ENCODE measurements at regions not wholly inside any gene's neighbourhood (a gene's known extent, or its start where the extent isn't known, plus 50 kb on each side); places are given as distances from the start of the nearest gene placed in this dataset.

- TF ChIP-seq CTCF (conservative IDR thresholded peaks at IDR 0.05; ENCODE audit: low read depth, low read length) (no peak), EZH2 (IDR thresholded peaks at IDR 0.05; ENCODE audit: borderline replicate concordance, low read depth, low read length, poor library complexity, severe bottlenecking) (no peak)
- H3K27me3 ChIP-seq (replicated peaks; ENCODE audit: insufficient read depth, low read depth, low read length, poor library complexity): no peaks in the 10 kb centered on the region
- H3K4me3 ChIP-seq (ENCODE audit: low read depth, low read length, poor library complexity, severe bottlenecking): no peak overlapping the region
- no peak for DNase-seq (ENCODE audit: low spot score)
- intact Hi-C loops (cut with micrococcal nuclease; ENCODE audit: unreplicated experiment): no loop called here
- H3K36me3 ChIP-seq (ENCODE audit: insufficient read depth, low read length, poor library complexity, severe bottlenecking): no peaks in the 10 kb centered on the region
- CTCF ChIA-PET: no interaction called here
- no peaks in the 10 kb centered on the region for H3K4me1 ChIP-seq (ENCODE audit: insufficient read depth, low read length, poor library complexity, severe bottlenecking)
- H3K27ac ChIP-seq (ENCODE audit: low read depth, low read length, poor library complexity, severe bottlenecking): no peak overlapping the region
- POLR2A ChIA-PET (ENCODE audit: low non-redundant PET): interaction anchor here (0.6 kb wide), 1 partner anchor 448 kb away, joined by 3 read pairs; no protein-coding TSS in a partner anchor
- H3K9me3 ChIP-seq (ENCODE audit: low read depth, low read length, poor library complexity, severe bottlenecking): no peaks in the 10 kb centered on the region
- BruUV-seq (replicated peaks): no TSS peak
These were observed 603.1 kb downstream of the MCTP2 start for GRCh38 chr15:94834494-94834893.

DNA sequence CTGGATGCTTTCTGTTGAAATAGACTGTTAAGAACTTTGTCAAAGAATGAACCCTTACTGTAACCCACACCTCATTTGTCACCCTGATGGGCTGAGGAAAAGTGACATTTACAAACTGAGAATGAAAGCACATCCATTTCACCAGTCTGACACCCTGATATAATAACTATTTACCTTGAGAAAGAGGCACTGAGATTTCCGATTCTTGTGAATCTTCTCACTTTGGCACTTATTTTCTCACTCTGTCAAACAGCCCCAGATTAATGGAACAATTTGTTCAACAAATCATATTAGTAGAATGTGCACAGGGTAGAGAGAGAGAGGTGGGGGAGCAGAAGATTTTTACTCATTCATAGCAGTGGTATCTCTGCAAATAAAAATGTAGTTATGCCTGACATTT lies 606.9 kb downstream of the MCTP2 start:
- CTCF ChIA-PET: no interaction called here
- no peaks in the 10 kb centered on the region for H3K36me3 ChIP-seq (ENCODE audit: insufficient read depth, low read length, poor library complexity, severe bottlenecking)
- intact Hi-C loops (cut with micrococcal nuclease; ENCODE audit: unreplicated experiment): no loop called here
- no peak overlapping the region for H3K4me3 ChIP-seq (ENCODE audit: low read depth, low read length, poor library complexity, severe bottlenecking)
- TF ChIP-seq CTCF (conservative IDR thresholded peaks at IDR 0.05; ENCODE audit: low read depth, low read length) (no peak), EZH2 (IDR thresholded peaks at IDR 0.05; ENCODE audit: borderline replicate concordance, low read depth, low read length, poor library complexity, severe bottlenecking) (no peak)
- H3K27me3 ChIP-seq (replicated peaks; ENCODE audit: insufficient read depth, low read depth, low read length, poor library complexity): no peaks in the 10 kb centered on the region
- DNase-seq (ENCODE audit: low spot score): no peak
- POLR2A ChIA-PET (ENCODE audit: low non-redundant PET): no interaction called here
- H3K4me1 ChIP-seq (ENCODE audit: insufficient read depth, low read length, poor library complexity, severe bottlenecking): no peaks in the 10 kb centered on the region
- BruUV-seq (replicated peaks): no TSS peak
- H3K9me3 ChIP-seq (ENCODE audit: low read depth, low read length, poor library complexity, severe bottlenecking): no peaks in the 10 kb centered on the region
- no peak overlapping the region for H3K27ac ChIP-seq (ENCODE audit: low read depth, low read length, poor library complexity, severe bottlenecking)

DNA sequence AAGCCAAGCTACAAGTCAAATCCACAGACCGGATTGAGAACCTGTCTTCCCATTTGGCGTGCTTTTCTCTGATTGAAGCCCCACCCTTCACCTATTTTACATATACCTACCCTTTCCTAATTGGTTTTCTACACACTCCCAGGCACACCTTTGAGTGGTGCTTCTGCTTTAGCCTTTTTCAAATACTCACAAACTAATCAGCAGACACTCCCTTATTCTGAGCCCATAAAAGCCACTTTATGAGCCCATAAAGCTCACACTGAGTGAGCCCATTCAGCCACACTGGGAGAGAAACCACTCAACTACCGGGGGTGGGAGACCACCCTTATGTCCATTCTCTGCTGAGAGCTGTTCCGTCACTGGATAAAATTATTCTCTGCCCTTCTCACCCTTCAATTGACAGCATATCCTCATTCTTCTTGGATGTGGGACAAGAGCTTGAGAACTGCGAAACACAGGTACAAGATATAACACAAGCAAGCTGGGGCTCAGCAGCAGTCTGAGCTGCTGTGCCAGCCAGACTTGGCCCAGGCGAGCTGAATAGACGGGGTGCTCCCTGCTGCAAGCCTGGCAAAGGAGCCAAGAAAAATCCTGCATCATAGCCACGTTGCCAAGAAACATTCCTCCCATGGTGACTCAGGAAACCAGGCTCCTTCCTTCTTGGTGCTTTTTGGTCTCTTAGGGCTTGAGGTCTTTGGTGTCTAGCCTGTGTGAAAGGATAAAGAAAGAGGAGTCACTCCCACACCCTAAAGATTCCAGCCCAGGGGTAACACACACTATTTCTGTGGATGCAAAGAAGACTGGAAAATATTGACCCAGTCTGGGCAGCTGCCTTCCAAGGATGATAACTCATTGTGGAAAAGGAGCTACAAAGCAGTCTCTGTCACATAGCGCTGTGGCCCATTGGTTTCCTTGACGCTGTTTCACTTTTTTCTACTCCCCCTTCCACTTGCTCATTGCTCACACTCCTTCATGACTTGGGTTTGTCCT lies 609.7 kb downstream of the MCTP2 start:
- no peaks in the 10 kb centered on the region for H3K36me3 ChIP-seq (ENCODE audit: insufficient read depth, low read length, poor library complexity, severe bottlenecking)
- H3K27me3 ChIP-seq (replicated peaks; ENCODE audit: insufficient read depth, low read depth, low read length, poor library complexity): no peaks in the 10 kb centered on the region
- DNase-seq (ENCODE audit: low spot score): peak; percentile 1
- H3K27ac ChIP-seq (ENCODE audit: low read depth, low read length, poor library complexity, severe bottlenecking): no peak overlapping the region
- POLR2A ChIA-PET (ENCODE audit: low non-redundant PET): no interaction called here
- H3K9me3 ChIP-seq (ENCODE audit: low read depth, low read length, poor library complexity, severe bottlenecking): no peaks in the 10 kb centered on the region
- TF ChIP-seq EZH2 (IDR thresholded peaks at IDR 0.05; ENCODE audit: borderline replicate concordance, low read depth, low read length, poor library complexity, severe bottlenecking) (no peak), CTCF (conservative IDR thresholded peaks at IDR 0.05; ENCODE audit: low read depth, low read length) (no peak)
- intact Hi-C loops (cut with micrococcal nuclease; ENCODE audit: unreplicated experiment): no loop called here
- CTCF ChIA-PET: no interaction called here
- no TSS peak for BruUV-seq (replicated peaks)
- H3K4me1 ChIP-seq (ENCODE audit: insufficient read depth, low read length, poor library complexity, severe bottlenecking): no peaks in the 10 kb centered on the region
- no peak overlapping the region for H3K4me3 ChIP-seq (ENCODE audit: low read depth, low read length, poor library complexity, severe bottlenecking)
